Lung (tissue), 11 donors: ENCODE measurements at regions not wholly inside any gene's neighbourhood (a gene's known extent, or its start where the extent isn't known, plus 50 kb on each side); places are given as distances from the start of the nearest gene placed in this dataset.

Experiments
- ATAC-seq: fragments of 200-7000 bp; cut with Tn5 transposase; one replicate; pipeline ENCODE4 v1.9.1; 2020; ENCODE audit warnings: moderate number of reproducible peaks; ENCODE audit not compliant: insufficient read depth, low FRiP score
- DNase-seq, 3 donors: peaks; one replicate each; pipeline ENCODE4 v3.0.0-alpha.2; 2013 to 2017
- H3K27ac ChIP-seq, 2 donors: one replicate each; pipeline ENCODE4 v1.5.1; 2013; ENCODE audit warnings: mild to moderate bottlenecking in 2 of 2, moderate library complexity in 2 of 2, control low read depth in 1 of 2, inconsistent platforms in 1 of 2, low read depth in 1 of 2, low read length in 1 of 2
- H3K27me3 ChIP-seq, 3 donors: one replicate each; pipeline ENCODE4 v1.5.1; 2013; ENCODE audit warnings: low read length in 2 of 3; ENCODE audit not compliant: control insufficient read depth in 3 of 3, insufficient read depth in 3 of 3
- H3K36me3 ChIP-seq, 4 donors: one replicate each; pipeline ENCODE4 v1.5.1; 2013; ENCODE audit warnings: low read length in 4 of 4, mild to moderate bottlenecking in 1 of 4, moderate library complexity in 1 of 4; ENCODE audit not compliant: control insufficient read depth in 4 of 4, insufficient read depth in 4 of 4
- H3K4me1 ChIP-seq, 5 donors: one replicate each; pipeline ENCODE4 v1.5.1; 2013; ENCODE audit warnings: low read length in 5 of 5, mild to moderate bottlenecking in 2 of 5, moderate library complexity in 1 of 5; ENCODE audit not compliant: control insufficient read depth in 5 of 5, insufficient read depth in 5 of 5
- H3K4me3 ChIP-seq: one replicate; pipeline ENCODE4 v1.5.1; 2013; ENCODE audit warnings: mild to moderate bottlenecking, control low read depth, moderate library complexity
- H3K9ac ChIP-seq, 2 donors: one replicate each; pipeline ENCODE4 v1.5.1; 2013; ENCODE audit warnings: low read length in 2 of 2, control low read depth in 1 of 2; ENCODE audit not compliant: insufficient read depth in 1 of 2
- H3K9me3 ChIP-seq, 4 donors: one replicate each; pipeline ENCODE4 v1.5.1; 2013; ENCODE audit warnings: low read length in 3 of 4, mild to moderate bottlenecking in 1 of 4, moderate library complexity in 1 of 4; ENCODE audit not compliant: control insufficient read depth in 4 of 4, insufficient read depth in 3 of 4
- WGBS, 2 donors: extraction: QIAGEN DNeasy Blood & Tissue Kit; methylation state at CpG; one replicate each; pipeline ENCODE4 v1.1.7; 2013; 5-methylcytosine and 5-hydroxymethylcytosine counted together
- TF ChIP-seq, protein P1 (sequence below): IDR thresholded peaks from 2 replicates; pipeline ENCODE4 v1.5.1; 2012; ENCODE audit warnings: mild to moderate bottlenecking; ENCODE audit errors: control extremely low read depth, extremely low read depth
- donor health status: control.
- donor health status: control.
- donor health status: Bipolar disorder and iron deficiency.
- donor health status: healthy.
- donor health status: DM: yes; HTN: yes; CAD: no.

DNA sequence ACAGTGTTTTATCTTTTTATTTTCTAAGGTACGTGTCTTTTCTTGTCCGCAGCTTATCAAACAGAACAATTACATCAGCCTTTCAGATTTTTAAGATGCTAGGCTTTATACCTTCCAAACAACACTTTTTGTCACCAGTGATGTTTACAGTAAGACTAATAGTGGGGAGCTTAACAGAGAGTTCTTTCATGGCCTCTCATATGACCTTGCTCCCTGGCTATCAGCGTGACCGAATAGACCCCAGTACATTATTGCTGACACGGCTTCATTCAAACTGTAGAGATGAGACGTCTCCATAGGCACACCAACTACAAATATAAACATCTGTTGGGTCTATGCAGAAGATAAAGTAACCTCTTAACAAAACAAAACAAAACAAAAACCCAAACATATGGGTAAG is 477.6 kb upstream of the KCNMB2 start:
- Histone ChIP-seq H3K27me3 (no peaks in the 10 kb centered on the region), H3K9me3 (no peaks in the 10 kb centered on the region), H3K4me1 (peaks cover 2 to 81% (median 17%) of the 10 kb centered on the region in 5 donors), H3K36me3 (no peaks in the 10 kb centered on the region), H3K27ac (no peak overlapping the region), H3K9ac (no peak overlapping the region), H3K4me3 (no peak overlapping the region)
- TF ChIP-seq, protein P1, sequence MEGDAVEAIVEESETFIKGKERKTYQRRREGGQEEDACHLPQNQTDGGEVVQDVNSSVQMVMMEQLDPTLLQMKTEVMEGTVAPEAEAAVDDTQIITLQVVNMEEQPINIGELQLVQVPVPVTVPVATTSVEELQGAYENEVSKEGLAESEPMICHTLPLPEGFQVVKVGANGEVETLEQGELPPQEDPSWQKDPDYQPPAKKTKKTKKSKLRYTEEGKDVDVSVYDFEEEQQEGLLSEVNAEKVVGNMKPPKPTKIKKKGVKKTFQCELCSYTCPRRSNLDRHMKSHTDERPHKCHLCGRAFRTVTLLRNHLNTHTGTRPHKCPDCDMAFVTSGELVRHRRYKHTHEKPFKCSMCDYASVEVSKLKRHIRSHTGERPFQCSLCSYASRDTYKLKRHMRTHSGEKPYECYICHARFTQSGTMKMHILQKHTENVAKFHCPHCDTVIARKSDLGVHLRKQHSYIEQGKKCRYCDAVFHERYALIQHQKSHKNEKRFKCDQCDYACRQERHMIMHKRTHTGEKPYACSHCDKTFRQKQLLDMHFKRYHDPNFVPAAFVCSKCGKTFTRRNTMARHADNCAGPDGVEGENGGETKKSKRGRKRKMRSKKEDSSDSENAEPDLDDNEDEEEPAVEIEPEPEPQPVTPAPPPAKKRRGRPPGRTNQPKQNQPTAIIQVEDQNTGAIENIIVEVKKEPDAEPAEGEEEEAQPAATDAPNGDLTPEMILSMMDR = no peak
- DNase-seq = no peak
- ATAC-seq = no peak
- 89 to 90% methylated on average over 6 of the region's 6 CpGs for WGBS, 2 donors

DNA sequence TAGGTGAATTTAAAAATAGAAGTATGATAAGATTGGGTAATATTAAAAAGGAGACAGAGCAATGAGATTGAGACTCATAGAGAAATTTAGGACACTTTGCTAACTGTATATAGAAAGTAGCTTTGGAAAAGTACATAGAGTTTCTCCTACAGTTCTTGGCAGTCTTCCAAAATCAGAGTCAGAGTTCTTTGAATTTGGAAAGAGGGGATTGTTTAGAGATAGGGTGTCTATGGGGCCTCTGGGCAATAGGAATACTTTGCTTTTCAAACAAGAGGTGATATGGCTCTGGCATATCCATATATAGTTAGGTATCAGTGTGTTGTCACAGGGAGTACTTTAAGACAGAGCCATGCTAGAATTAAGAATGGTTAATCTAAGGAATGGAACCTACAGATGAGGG is 477.1 kb upstream of the KCNMB2 start:
- H3K9me3 ChIP-seq = no peaks in the 10 kb centered on the region
- TF ChIP-seq, protein P1 = no peak
- ATAC-seq = no peak
- H3K27me3 ChIP-seq = no peaks in the 10 kb centered on the region
- no peak overlapping the region for H3K4me3 ChIP-seq
- peaks cover 2 to 81% (median 17%) of the 10 kb centered on the region in 5 donors for H3K4me1 ChIP-seq
- peak in 2 of 3 donors; percentile 88 to 90 for DNase-seq
- no peak overlapping the region for H3K27ac ChIP-seq
- no peak overlapping the region for H3K9ac ChIP-seq
- H3K36me3 ChIP-seq = no peaks in the 10 kb centered on the region

- no peaks in the 10 kb centered on the region for H3K36me3 ChIP-seq
- TF ChIP-seq, protein P1 = no peak
- H3K27me3 ChIP-seq = no peaks in the 10 kb centered on the region
- WGBS, 2 donors = 81 to 85% methylated on average over 6 of the region's 6 CpGs
- H3K4me3 ChIP-seq = no peak overlapping the region
- no peaks in the 10 kb centered on the region for H3K9me3 ChIP-seq
- ATAC-seq (no peak), DNase-seq (peak in 1 of 3 donors; percentile 30)
- peak overlapping the region in 1 of 2 donors; percentile 78 for H3K9ac ChIP-seq
- no peak overlapping the region for H3K27ac ChIP-seq
- H3K4me1 ChIP-seq = peaks cover 2 to 79% (median 17%) of the 10 kb centered on the region in 5 donors
Observed at GRCh38 chr3:178059836-178060235, 476.4 kb upstream of the KCNMB2 start.

GRCh38 chr3:178060407-178060806 is 475.8 kb upstream of the KCNMB2 start:
- no peak overlapping the region for H3K27ac ChIP-seq

More at GRCh38 chr3:178060407-178060806, 475.8 kb upstream of the KCNMB2 start:
- peak; percentile 91 to 99 (median 99) for DNase-seq
- 59 to 75% methylated on average over 2 of the region's 2 CpGs for WGBS, 2 donors
- Histone ChIP-seq H3K9me3 (no peaks in the 10 kb centered on the region), H3K4me1 (peaks cover 2 to 74% (median 17%) of the 10 kb centered on the region in 5 donors), H3K9ac (no peak overlapping the region), H3K4me3 (no peak overlapping the region), H3K27me3 (no peaks in the 10 kb centered on the region), H3K36me3 (no peaks in the 10 kb centered on the region)
- no peak for ATAC-seq
- TF ChIP-seq, protein P1 = no peak
